SK-N-SH (cell line): ENCODE measurements at regions not wholly inside any gene's neighbourhood (a gene's known extent, or its start where the extent isn't known, plus 50 kb on each side); places are given as distances from the start of the nearest gene placed in this dataset.
A peak's percentile ranks its signal among the peaks of the same experiment; 100 is the strongest.

Source experiments
- CTCF ChIA-PET: fragments of 300-600, 350-600 bp; formaldehyde crosslinking; extraction: SDS; loops from one replicate; lab custom pipeline; 2021; lab: Yijun Ruan, JAX
- POLR2A ChIA-PET: fragments of 350-600 bp; sonication (Branson Sonifier 250); formaldehyde crosslinking; extraction: SDS; loops from one replicate; lab custom pipeline; 2020; ENCODE audit warnings: antibody characterized with exemption, inconsistent platforms; lab: Yijun Ruan, JAX
- DNase-seq: peaks from one replicate; pipeline ENCODE4 v3.0.0; 2012
- H2AFZ ChIP-seq: fragments of 200-600 bp; sonication (generic); 2 replicates; pipeline ENCODE4 v1.8.1; 2016; ENCODE audit warnings: antibody characterized with exemption, mild to moderate bottlenecking, low read depth
- H3F3A ChIP-seq: fragments of 200-600 bp; sonication (generic); replicated peaks from 2 replicates; pipeline ENCODE3; 2016; ENCODE audit warnings: antibody characterized with exemption, mild to moderate bottlenecking; ENCODE audit not compliant: insufficient read depth
- H3K27ac ChIP-seq, 2 experiments: fragments of 200-500 bp in 1 of 2; fragments of 200-600 bp in 1 of 2; sonication (Bioruptor generic) in 1 of 2; sonication (generic), shearing (Covaris generic) in 1 of 2; 2 replicates each; pipeline versions ENCODE4 v1.5.1 to v1.6.1; 2014 to 2016; ENCODE audit warnings: low read depth in 2 of 2, inconsistent platforms in 1 of 2, low read length in 1 of 2, mild to moderate bottlenecking in 1 of 2, mixed read lengths in 1 of 2
- H3K27me3 ChIP-seq: fragments of 200-600 bp; sonication (generic), shearing (Covaris generic); 2 replicates; pipeline ENCODE4 v1.6.1; 2016; ENCODE audit warnings: mixed run types; ENCODE audit not compliant: insufficient read depth
- H3K36me3 ChIP-seq, 2 experiments: fragments of 200-500 bp in 1 of 2; fragments of 200-600 bp in 1 of 2; sonication (Bioruptor generic) in 1 of 2; sonication (generic) in 1 of 2; replicated peaks in 1 of 2; 2 replicates each; pipeline versions ENCODE3 to v1.5.1; 2014 to 2016; ENCODE audit warnings: low read length in 1 of 2, mild to moderate bottlenecking in 1 of 2; ENCODE audit not compliant: insufficient read depth in 2 of 2, control insufficient read depth in 1 of 2
- H3K4me1 ChIP-seq, 2 experiments: fragments of 200-500 bp in 1 of 2; fragments of 200-600 bp in 1 of 2; sonication (Bioruptor generic) in 1 of 2; sonication (generic), shearing (Covaris generic) in 1 of 2; 2 replicates each; pipeline versions ENCODE4 v1.5.1 to v1.6.1; 2014 to 2016; ENCODE audit warnings: low read depth in 1 of 2, low read length in 1 of 2, mixed run types in 1 of 2; ENCODE audit not compliant: insufficient read depth in 2 of 2, control insufficient read depth in 1 of 2
- H3K4me2 ChIP-seq: fragments of 200-600 bp; sonication (generic), shearing (Covaris generic); 2 replicates; pipeline ENCODE4 v1.6.1; 2017; ENCODE audit warnings: mixed run types
- H3K4me3 ChIP-seq, 2 experiments: fragments of 200-500 bp in 1 of 2; fragments of 200-600 bp in 1 of 2; sonication (Bioruptor generic) in 1 of 2; sonication (generic), shearing (Covaris generic) in 1 of 2; 2 replicates each; pipeline versions ENCODE4 v1.5.1 to v1.8.1; 2014 to 2016; ENCODE audit warnings: low read depth in 2 of 2, inconsistent platforms in 1 of 2, low read length in 1 of 2, mild to moderate bottlenecking in 1 of 2, mixed read lengths in 1 of 2, moderate library complexity in 1 of 2
- H3K79me2 ChIP-seq: fragments of 200-600 bp; sonication (generic); 2 replicates; pipeline ENCODE4 v1.8.1; 2017; ENCODE audit warnings: mild to moderate bottlenecking; ENCODE audit not compliant: insufficient read depth
- H3K9ac ChIP-seq: fragments of 200-600 bp; sonication (generic); 2 replicates; pipeline ENCODE4 v1.6.1; 2017; ENCODE audit warnings: mixed run types
- H3K9me2 ChIP-seq: fragments of 200-600 bp; sonication (generic); 2 replicates; pipeline ENCODE4 v1.6.1; 2017; ENCODE audit warnings: mixed run types
- H3K9me3 ChIP-seq: fragments of 200-600 bp; sonication (generic); 2 replicates; pipeline ENCODE4 v1.6.1; 2017; ENCODE audit warnings: mixed run types, mild to moderate bottlenecking, moderate library complexity
- H4K20me1 ChIP-seq: fragments of 200-600 bp; sonication (generic); 2 replicates; pipeline ENCODE4 v1.6.1; 2017; ENCODE audit warnings: mild to moderate bottlenecking, mixed run types; ENCODE audit not compliant: insufficient read depth
- EP300 ChIP-seq, 2 experiments: IDR thresholded peaks; 2 replicates each; pipeline versions ENCODE4 v1.4.0 to v1.6.1; 2012; ENCODE audit warnings: borderline replicate concordance in 1 of 2, low read depth in 1 of 2, low read length in 1 of 2
- FOXM1 ChIP-seq: IDR thresholded peaks from 2 replicates; pipeline ENCODE4 v1.4.0; 2012; ENCODE audit warnings: low read depth, mild to moderate bottlenecking
- GABPA ChIP-seq: IDR thresholded peaks from 2 replicates; pipeline ENCODE4 v1.4.0; 2012; ENCODE audit warnings: low read depth, mild to moderate bottlenecking
- MEF2A ChIP-seq: IDR thresholded peaks from 2 replicates; pipeline ENCODE4 v1.4.0; 2012; ENCODE audit warnings: low read depth, borderline replicate concordance
- NRF1 ChIP-seq: IDR thresholded peaks from 2 replicates; pipeline ENCODE4 v1.6.1; 2012; ENCODE audit warnings: low read depth, mild to moderate bottlenecking, low read length
- SMC3 ChIP-seq: IDR thresholded peaks from 2 replicates; pipeline ENCODE4 v1.6.1; 2012; ENCODE audit warnings: low read depth, low read length, improper control_type of control experiment
- TAF1 ChIP-seq: IDR thresholded peaks from 2 replicates; pipeline ENCODE4 v1.6.1; 2012; ENCODE audit warnings: low read depth, mild to moderate bottlenecking, low read length, moderate library complexity, borderline replicate concordance
- ZBTB33 ChIP-seq: IDR thresholded peaks from 2 replicates; pipeline ENCODE4 v1.4.0; 2012; ENCODE audit warnings: low read depth, borderline replicate concordance
- WGBS: methylation state at CpG from one replicate; pipeline ENCODE4 v1.1.6; 2017; ENCODE audit warnings: low lambda C conversion rate; 5-methylcytosine and 5-hydroxymethylcytosine counted together
- TF ChIP-seq, protein P1 (sequence below): IDR thresholded peaks from 2 replicates; pipeline ENCODE4 v1.4.0; 2012; ENCODE audit warnings: low read depth
- TF ChIP-seq, protein P2 (sequence below): fragments of 150-350 bp; IDR thresholded peaks from 2 replicates; pipeline ENCODE4 v1.6.1; 2017; ENCODE audit warnings: antibody characterized with exemption, low read length, low read depth, borderline replicate concordance

GRCh38 chr1:184911830-184912229, 62.5 kb downstream of the NIBAN1 start:
- H3K79me2 ChIP-seq = no peaks in the 10 kb centered on the region
- TF ChIP-seq SMC3 = no peak
- TF ChIP-seq, protein P1, sequence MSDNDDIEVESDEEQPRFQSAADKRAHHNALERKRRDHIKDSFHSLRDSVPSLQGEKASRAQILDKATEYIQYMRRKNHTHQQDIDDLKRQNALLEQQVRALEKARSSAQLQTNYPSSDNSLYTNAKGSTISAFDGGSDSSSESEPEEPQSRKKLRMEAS = no peak
- TF ChIP-seq, all 33 proteins: peak for 0
- no peak overlapping the region; a peak in 1 of 4 replicates for H3K27ac ChIP-seq
- ChIA-PET CTCF (interaction anchor here (1.0 kb wide), 1 partner anchor 71 kb away, joined by 4 read pairs; no protein-coding TSS in a partner anchor), POLR2A (no interaction called here)
- DNase-seq = no peak
- H3K9ac ChIP-seq = no peak overlapping the region
- H3K36me3 ChIP-seq = peaks cover 0 to 6% of the 10 kb centered on the region in 2 experiments
- H3K9me2 ChIP-seq = no peaks in the 10 kb centered on the region
- H3K4me2 ChIP-seq = no peak overlapping the region
- no peaks in the 10 kb centered on the region for H3K9me3 ChIP-seq
- no peak overlapping the region for H3K4me3 ChIP-seq
- H3K4me1 ChIP-seq = peaks cover 7 to 16% of the 10 kb centered on the region in 2 experiments; a peak in 3 of 4 replicates
- H2AFZ ChIP-seq = no peak overlapping the region
- no peaks in the 10 kb centered on the region for H3K27me3 ChIP-seq
- no peaks in the 10 kb centered on the region; the same call in 1 of the 2 replicates for H4K20me1 ChIP-seq
- no peaks in the 10 kb centered on the region for H3F3A ChIP-seq
- WGBS = 89% methylated on average over 2 of the region's 2 CpGs

GRCh38 chr1:184911103-184911745, 63.1 kb downstream of the NIBAN1 start:
- CTCF ChIA-PET = no interaction called here
- Histone ChIP-seq H3F3A (no peaks in the 10 kb centered on the region), H4K20me1 (no peaks in the 10 kb centered on the region; the same call in 1 of the 2 replicates), H2AFZ (no peak overlapping the region)
- no peak for DNase-seq
- 83% methylated on average over 1 of the region's 1 CpG for WGBS
- TF ChIP-seq MEF2A (no peak), FOXM1 (no peak)
- TF ChIP-seq, all 33 proteins: peak for 0
- Histone ChIP-seq H3K27me3 (no peaks in the 10 kb centered on the region), H3K27ac (peak overlapping the region in 1 of 2 experiments; percentile 4; a peak in 1 of 4 replicates), H3K9me2 (no peaks in the 10 kb centered on the region), H3K4me2 (no peak overlapping the region), H3K9me3 (no peaks in the 10 kb centered on the region), H3K4me1 (peaks cover 7 to 16% of the 10 kb centered on the region in 2 experiments; a peak in 3 of 4 replicates), H3K79me2 (no peaks in the 10 kb centered on the region), H3K4me3 (no peak overlapping the region), H3K9ac (no peak overlapping the region), H3K36me3 (peaks cover 0 to 6% of the 10 kb centered on the region in 2 experiments)
- POLR2A ChIA-PET = no interaction called here

GRCh38 chr1:184910691-184911091, 63.6 kb downstream of the NIBAN1 start:
- no peak for DNase-seq
- H3K4me2 ChIP-seq = no peak overlapping the region
- peaks cover 0 to 3% of the 10 kb centered on the region in 2 experiments for H3K36me3 ChIP-seq
- H3K27me3 ChIP-seq = no peaks in the 10 kb centered on the region
- H4K20me1 ChIP-seq = no peaks in the 10 kb centered on the region
- no peak overlapping the region for H3K4me3 ChIP-seq
- CTCF ChIA-PET = no interaction called here
- WGBS = 78% methylated on average over 3 of the region's 3 CpGs
- H3K9me2 ChIP-seq = no peaks in the 10 kb centered on the region
- no peaks in the 10 kb centered on the region for H3F3A ChIP-seq
- H3K27ac ChIP-seq = no peak overlapping the region
- POLR2A ChIA-PET = no interaction called here
- no peaks in the 10 kb centered on the region for H3K79me2 ChIP-seq
- TF ChIP-seq ZBTB33 (no peak), GABPA (no peak), EP300 (IDR thresholded peaks at IDR 0.05; ENCODE audit: borderline replicate concordance in 1 of 2, low read depth in 1 of 2, low read length in 1 of 2) (no peak), FOXM1 (no peak), TAF1 (no peak), NRF1 (no peak)
- TF ChIP-seq, protein P2, sequence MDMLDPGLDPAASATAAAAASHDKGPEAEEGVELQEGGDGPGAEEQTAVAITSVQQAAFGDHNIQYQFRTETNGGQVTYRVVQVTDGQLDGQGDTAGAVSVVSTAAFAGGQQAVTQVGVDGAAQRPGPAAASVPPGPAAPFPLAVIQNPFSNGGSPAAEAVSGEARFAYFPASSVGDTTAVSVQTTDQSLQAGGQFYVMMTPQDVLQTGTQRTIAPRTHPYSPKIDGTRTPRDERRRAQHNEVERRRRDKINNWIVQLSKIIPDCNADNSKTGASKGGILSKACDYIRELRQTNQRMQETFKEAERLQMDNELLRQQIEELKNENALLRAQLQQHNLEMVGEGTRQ = no peak
- TF ChIP-seq, all 33 proteins: peak for 0
- Histone ChIP-seq H3K4me1 (peaks cover 7 to 16% of the 10 kb centered on the region in 2 experiments; a peak in 3 of 4 replicates), H2AFZ (no peak overlapping the region), H3K9ac (no peak overlapping the region), H3K9me3 (no peaks in the 10 kb centered on the region)
